HUES64 (cell line): ENCODE measurements at regions not wholly inside any gene's neighbourhood (a gene's known extent, or its start where the extent isn't known, plus 50 kb on each side); places are given as distances from the start of the nearest gene placed in this dataset.

Source experiments
- H3K27ac ChIP-seq: 2 replicates; pipeline ENCODE4 v1.7.0; 2013; ENCODE audit warnings: low read depth, low read length, inconsistent platforms
- H3K27me3 ChIP-seq: 2 replicates; pipeline ENCODE4 v1.6.1; 2013; ENCODE audit warnings: mild to moderate bottlenecking, low read length; ENCODE audit not compliant: insufficient read depth
- H3K36me3 ChIP-seq: 2 replicates; pipeline ENCODE4 v1.6.1; 2013; ENCODE audit warnings: mild to moderate bottlenecking, low read length; ENCODE audit not compliant: insufficient read depth
- H3K4me1 ChIP-seq: 2 replicates; pipeline ENCODE4 v1.6.1; 2013; ENCODE audit warnings: mild to moderate bottlenecking, low read length, moderate library complexity; ENCODE audit not compliant: insufficient read depth
- H3K4me3 ChIP-seq: 2 replicates; pipeline ENCODE4 v1.5.1; 2013; ENCODE audit warnings: mild to moderate bottlenecking, low read length, moderate library complexity
- H3K9ac ChIP-seq: 2 replicates; pipeline ENCODE4 v1.6.1; 2013; ENCODE audit warnings: mild to moderate bottlenecking, low read depth, low read length
- H3K9me3 ChIP-seq: 2 replicates; pipeline ENCODE4 v1.6.1; 2013; ENCODE audit warnings: low read depth, low read length; ENCODE audit not compliant: insufficient read depth
- WGBS: fragments of 150-250, 120-280 bp; methylation state at CpG from one replicate; pipeline ENCODE4 v1.1.7; 2013; ENCODE audit warnings: missing lambda C conversion rate; 5-methylcytosine and 5-hydroxymethylcytosine counted together

GRCh38 chr13:24050796-24051715, 109.5 kb upstream of the SPATA13 start:
- Histone ChIP-seq H3K9ac (no peak overlapping the region), H3K27ac (no peak overlapping the region), H3K9me3 (peaks cover 3% of the 10 kb centered on the region; the same call in 1 of the 2 replicates), H3K27me3 (no peaks in the 10 kb centered on the region), H3K4me3 (no peak overlapping the region), H3K4me1 (peaks cover 14% of the 10 kb centered on the region), H3K36me3 (no peaks in the 10 kb centered on the region)
- 65% methylated on average over 10 of the region's 10 CpGs for WGBS

- Histone ChIP-seq H3K9ac (no peak overlapping the region), H3K36me3 (no peaks in the 10 kb centered on the region), H3K27me3 (no peaks in the 10 kb centered on the region), H3K4me3 (no peak overlapping the region), H3K9me3 (no peaks in the 10 kb centered on the region), H3K4me1 (peaks cover 14% of the 10 kb centered on the region), H3K27ac (no peak overlapping the region; the same call in 1 of the 2 replicates)
- whole genome bisulfite sequencing = 51% methylated on average over 10 of the region's 17 CpGs
Measured at GRCh38 chr13:24052547-24053518, 107.7 kb upstream of the SPATA13 start.

- Histone ChIP-seq H3K27ac (no peak overlapping the region), H3K9me3 (no peaks in the 10 kb centered on the region), H3K36me3 (no peaks in the 10 kb centered on the region), H3K9ac (no peak overlapping the region), H3K27me3 (no peaks in the 10 kb centered on the region), H3K4me3 (no peak overlapping the region), H3K4me1 (peaks cover 14% of the 10 kb centered on the region)
- WGBS = 58% methylated on average over 9 of the region's 9 CpGs
Measured at GRCh38 chr13:24053519-24054251, 106.8 kb upstream of the SPATA13 start.

GRCh38 chr13:24056616-24057137, 103.8 kb upstream of the SPATA13 start:
- no peak overlapping the region for H3K27ac ChIP-seq
- no peak overlapping the region for H3K4me3 ChIP-seq
- H3K9me3 ChIP-seq = no peaks in the 10 kb centered on the region
- H3K4me1 ChIP-seq = peaks cover 10% of the 10 kb centered on the region
- no peaks in the 10 kb centered on the region for H3K36me3 ChIP-seq
- H3K27me3 ChIP-seq = no peaks in the 10 kb centered on the region
- no peak overlapping the region for H3K9ac ChIP-seq
- WGBS = 90% methylated on average over 7 of the region's 8 CpGs

- no peaks in the 10 kb centered on the region for H3K36me3 ChIP-seq
- no peak overlapping the region for H3K27ac ChIP-seq
- no peaks in the 10 kb centered on the region for H3K9me3 ChIP-seq
- H3K4me1 ChIP-seq = peaks cover 3% of the 10 kb centered on the region; the same call in 1 of the 2 replicates
- no peak overlapping the region for H3K4me3 ChIP-seq
- 90% methylated on average over 2 of the region's 2 CpGs for WGBS
- H3K9ac ChIP-seq = no peak overlapping the region
- H3K27me3 ChIP-seq = no peaks in the 10 kb centered on the region
Measured at GRCh38 chr13:24060993-24061392, 99.5 kb upstream of the SPATA13 start.

GRCh38 chr13:24063281-24063877, 97.1 kb upstream of the SPATA13 start:
- Histone ChIP-seq H3K4me1 (peaks cover 15% of the 10 kb centered on the region), H3K27me3 (no peaks in the 10 kb centered on the region), H3K9me3 (no peaks in the 10 kb centered on the region), H3K36me3 (no peaks in the 10 kb centered on the region), H3K4me3 (no peak overlapping the region), H3K9ac (no peak overlapping the region), H3K27ac (no peak overlapping the region)
- WGBS = 91% methylated on average over 8 of the region's 8 CpGs

- Histone ChIP-seq H3K4me1 (peaks cover 15% of the 10 kb centered on the region), H3K36me3 (no peaks in the 10 kb centered on the region), H3K27ac (no peak overlapping the region), H3K9ac (no peak overlapping the region), H3K27me3 (no peaks in the 10 kb centered on the region), H3K9me3 (no peaks in the 10 kb centered on the region), H3K4me3 (no peak overlapping the region)
- 93% methylated on average over 3 of the region's 3 CpGs for WGBS
Measured at GRCh38 chr13:24064371-24064770, 96.1 kb upstream of the SPATA13 start.

- H3K4me1 ChIP-seq = peaks cover 15% of the 10 kb centered on the region
- H3K36me3 ChIP-seq = no peaks in the 10 kb centered on the region
- no peak overlapping the region for H3K4me3 ChIP-seq
- no peak overlapping the region for H3K27ac ChIP-seq
- no peak overlapping the region for H3K9ac ChIP-seq
- no peaks in the 10 kb centered on the region for H3K9me3 ChIP-seq
- no peaks in the 10 kb centered on the region for H3K27me3 ChIP-seq
- WGBS = 63% methylated on average over 3 of the region's 3 CpGs
Measured at GRCh38 chr13:24065176-24065575, 95.3 kb upstream of the SPATA13 start.

GRCh38 chr13:24066405-24067295, 93.9 kb upstream of the SPATA13 start:
- no peak overlapping the region for H3K27ac ChIP-seq
- H3K4me1 ChIP-seq = peaks cover 15% of the 10 kb centered on the region
- 73% methylated on average over 5 of the region's 5 CpGs for WGBS
- H3K4me3 ChIP-seq = no peak overlapping the region
- H3K9ac ChIP-seq = no peak overlapping the region
- no peaks in the 10 kb centered on the region for H3K9me3 ChIP-seq
- H3K27me3 ChIP-seq = no peaks in the 10 kb centered on the region
- no peaks in the 10 kb centered on the region for H3K36me3 ChIP-seq
